ENCODE measurements at regions not wholly inside any gene's neighbourhood (a gene's known extent, or its start where the extent isn't known, plus 50 kb on each side); places are given as distances from the start of the nearest gene placed in this dataset.

- H3K9me3 Mint-ChIP-seq (ENCODE audit: low read depth), result no peaks in the 10 kb centered on the region
- no peak for TF ChIP-seq CTCF (IDR thresholded peaks at IDR 0.05; ENCODE audit: unreplicated experiment)
- no peak overlapping the region for H3K4me3 Mint-ChIP-seq (ENCODE audit: low read depth)
- no peaks in the 10 kb centered on the region for H3K4me1 Mint-ChIP-seq (ENCODE audit: low read depth)
- no peak for DNase-seq (ENCODE audit: low spot score, unreplicated experiment)
- H3K36me3 Mint-ChIP-seq (ENCODE audit: insufficient read depth), result no peaks in the 10 kb centered on the region
- no peak overlapping the region for H3K27ac Mint-ChIP-seq
- H3K27me3 Mint-ChIP-seq, result peaks cover 23% of the 10 kb centered on the region
These were observed 248.2 kb downstream of the MATN1 start for GRCh38 chr1:30475201-30475600.

- DNase-seq (ENCODE audit: low spot score, unreplicated experiment), result no peak
- H3K36me3 Mint-ChIP-seq (ENCODE audit: insufficient read depth), result no peaks in the 10 kb centered on the region
- peaks cover 23% of the 10 kb centered on the region for H3K27me3 Mint-ChIP-seq
- no peaks in the 10 kb centered on the region for H3K4me1 Mint-ChIP-seq (ENCODE audit: low read depth)
- no peak for TF ChIP-seq CTCF (IDR thresholded peaks at IDR 0.05; ENCODE audit: unreplicated experiment)
- H3K9me3 Mint-ChIP-seq (ENCODE audit: low read depth), result no peaks in the 10 kb centered on the region
- no peak overlapping the region for H3K4me3 Mint-ChIP-seq (ENCODE audit: low read depth)
- H3K27ac Mint-ChIP-seq, result no peak overlapping the region
These were observed 248.6 kb downstream of the MATN1 start for GRCh38 chr1:30474818-30475200.

GRCh38 chr1:30473922-30474817, 249.2 kb downstream of the MATN1 start:
- H3K4me1 Mint-ChIP-seq (ENCODE audit: low read depth), result no peaks in the 10 kb centered on the region
- H3K9me3 Mint-ChIP-seq (ENCODE audit: low read depth), result no peaks in the 10 kb centered on the region
- TF ChIP-seq CTCF (IDR thresholded peaks at IDR 0.05; ENCODE audit: unreplicated experiment), result no peak
- no peak overlapping the region for H3K4me3 Mint-ChIP-seq (ENCODE audit: low read depth)
- H3K27me3 Mint-ChIP-seq, result peaks cover 23% of the 10 kb centered on the region
- H3K27ac Mint-ChIP-seq, result no peak overlapping the region
- no peak for DNase-seq (ENCODE audit: low spot score, unreplicated experiment)
- no peaks in the 10 kb centered on the region for H3K36me3 Mint-ChIP-seq (ENCODE audit: insufficient read depth)

- Mint-ChIP-seq H3K27ac (no peak overlapping the region), H3K4me1 (ENCODE audit: low read depth) (no peaks in the 10 kb centered on the region), H3K36me3 (ENCODE audit: insufficient read depth) (no peaks in the 10 kb centered on the region), H3K27me3 (peaks cover 23% of the 10 kb centered on the region), H3K9me3 (ENCODE audit: low read depth) (no peaks in the 10 kb centered on the region), H3K4me3 (ENCODE audit: low read depth) (no peak overlapping the region)
- DNase-seq (ENCODE audit: low spot score, unreplicated experiment), result no peak
- no peak for TF ChIP-seq CTCF (IDR thresholded peaks at IDR 0.05; ENCODE audit: unreplicated experiment)
These were observed 250.9 kb downstream of the MATN1 start for GRCh38 chr1:30472526-30472925.

GRCh38 chr1:30472009-30472408, 251.4 kb downstream of the MATN1 start:
- H3K4me3 Mint-ChIP-seq (ENCODE audit: low read depth), result no peak overlapping the region
- no peaks in the 10 kb centered on the region for H3K36me3 Mint-ChIP-seq (ENCODE audit: insufficient read depth)
- H3K4me1 Mint-ChIP-seq (ENCODE audit: low read depth), result no peaks in the 10 kb centered on the region
- no peak overlapping the region for H3K27ac Mint-ChIP-seq
- peaks cover 23% of the 10 kb centered on the region for H3K27me3 Mint-ChIP-seq
- no peak for TF ChIP-seq CTCF (IDR thresholded peaks at IDR 0.05; ENCODE audit: unreplicated experiment)
- no peak for DNase-seq (ENCODE audit: low spot score, unreplicated experiment)
- no peaks in the 10 kb centered on the region for H3K9me3 Mint-ChIP-seq (ENCODE audit: low read depth)

All from progenitor cell of endocrine pancreas (in vitro differentiated cells).